Stromal cell of bone marrow (primary cell): ENCODE measurements at regions not wholly inside any gene's neighbourhood (a gene's known extent, or its start where the extent isn't known, plus 50 kb on each side); places are given as distances from the start of the nearest gene placed in this dataset.
A peak's percentile ranks its signal among the peaks of the same experiment; 100 is the strongest.
"Not testable (repeated sequence)": the region's sequence is repeated elsewhere in the genome, so short reads cannot be mapped to it uniquely, and the experiment has no call there.

Source experiments
- DNase-seq: peaks from one replicate; pipeline ENCODE4 v3.0.0-alpha.2; 2012; ENCODE audit warnings: low read depth

GRCh38 chr3:70631716-70632307 lies 319.4 kb upstream of the MDFIC2 start:
- DNase-seq: no peak

GRCh38 chr3:70621451-70621850 lies 309.0 kb upstream of the MDFIC2 start:
- DNase-seq: no peak

GRCh38 chr3:70620956-70621355 lies 308.5 kb upstream of the MDFIC2 start:
- DNase-seq: no peak

- no peak for DNase-seq
Observed at GRCh38 chr3:70620367-70620766, 307.9 kb upstream of the MDFIC2 start.

- DNase-seq: no peak
Observed at GRCh38 chr3:70618151-70618550, 305.7 kb upstream of the MDFIC2 start.

GRCh38 chr3:70617349-70617748 lies 304.9 kb upstream of the MDFIC2 start:
- DNase-seq: not testable (repeated sequence)

GRCh38 chr3:70615286-70615685 lies 302.8 kb upstream of the MDFIC2 start:
- DNase-seq: no peak

- DNase-seq: no peak
Observed at GRCh38 chr3:70614111-70614510, 301.7 kb upstream of the MDFIC2 start.

- no peak for DNase-seq
Observed at GRCh38 chr3:70612920-70613319, 300.5 kb upstream of the MDFIC2 start.

- not testable (repeated sequence) for DNase-seq
Observed at GRCh38 chr3:70611667-70612277, 299.3 kb upstream of the MDFIC2 start.

GRCh38 chr3:70608434-70608833 lies 296.0 kb upstream of the MDFIC2 start:
- no peak for DNase-seq

GRCh38 chr3:70607469-70607868 lies 295.0 kb upstream of the MDFIC2 start:
- no peak for DNase-seq

GRCh38 chr3:70606018-70606417 lies 293.6 kb upstream of the MDFIC2 start:
- DNase-seq: no peak

- DNase-seq: no peak
Observed at GRCh38 chr3:70603103-70603502, 290.7 kb upstream of the MDFIC2 start.

GRCh38 chr3:70597312-70597711 lies 284.9 kb upstream of the MDFIC2 start:
- no peak for DNase-seq

- DNase-seq: no peak
Observed at GRCh38 chr3:70583682-70584081, 271.2 kb upstream of the MDFIC2 start.

- no peak for DNase-seq
Observed at GRCh38 chr3:70582803-70583202, 270.4 kb upstream of the MDFIC2 start.

GRCh38 chr3:70580021-70580420 lies 267.6 kb upstream of the MDFIC2 start:
- DNase-seq: no peak

GRCh38 chr3:70571696-70572095 lies 259.3 kb upstream of the MDFIC2 start:
- DNase-seq: no peak

- DNase-seq: no peak
Observed at GRCh38 chr3:70570584-70570983, 258.1 kb upstream of the MDFIC2 start.

GRCh38 chr3:70568626-70569025 lies 256.2 kb upstream of the MDFIC2 start:
- no peak for DNase-seq

- DNase-seq: no peak
Observed at GRCh38 chr3:70565861-70566260, 253.4 kb upstream of the MDFIC2 start.

- no peak for DNase-seq
Observed at GRCh38 chr3:70564552-70564951, 252.1 kb upstream of the MDFIC2 start.

- peak; percentile 3 for DNase-seq
Observed at GRCh38 chr3:70561796-70562195, 249.4 kb upstream of the MDFIC2 start.
